GM21423 (cell line): ENCODE measurements at regions not wholly inside any gene's neighbourhood (a gene's known extent, or its start where the extent isn't known, plus 50 kb on each side); places are given as distances from the start of the nearest gene placed in this dataset.

Experiments used
- ATAC-seq: cut with Tn5 transposase; IDR thresholded peaks from one replicate; pipeline ENCODE4 v1.9.1; 2021; ENCODE audit warnings: mild to moderate bottlenecking, moderate library complexity; ENCODE audit not compliant: unreplicated experiment

GRCh38 chr13:40484101-40484800, 182.2 kb downstream of the FOXO1 start:
- ATAC-seq = no peak

GRCh38 chr13:40484974-40485373, 181.5 kb downstream of the FOXO1 start:
- ATAC-seq = no peak

GRCh38 chr13:40485611-40486517, 180.6 kb downstream of the FOXO1 start:
- no peak for ATAC-seq

- no peak for ATAC-seq
These were observed 179.8 kb downstream of the FOXO1 start for GRCh38 chr13:40486518-40487163.

- ATAC-seq = no peak
These were observed 177.5 kb downstream of the FOXO1 start for GRCh38 chr13:40488869-40489391.

- no peak for ATAC-seq
These were observed 176.2 kb downstream of the FOXO1 start for GRCh38 chr13:40490086-40490758.

GRCh38 chr13:40492511-40492910, 173.9 kb downstream of the FOXO1 start:
- no peak for ATAC-seq

GRCh38 chr13:40494513-40494912, 171.9 kb downstream of the FOXO1 start:
- ATAC-seq = no peak

- no peak for ATAC-seq
These were observed 171.4 kb downstream of the FOXO1 start for GRCh38 chr13:40494946-40495620.

- no peak for ATAC-seq
These were observed 170.8 kb downstream of the FOXO1 start for GRCh38 chr13:40495621-40496001.

GRCh38 chr13:40496035-40496810, 170.2 kb downstream of the FOXO1 start:
- no peak for ATAC-seq

- ATAC-seq = no peak
These were observed 168.0 kb downstream of the FOXO1 start for GRCh38 chr13:40498461-40498860.

GRCh38 chr13:40502236-40502635, 164.2 kb downstream of the FOXO1 start:
- ATAC-seq = no peak

- ATAC-seq = no peak
These were observed 163.4 kb downstream of the FOXO1 start for GRCh38 chr13:40503011-40503410.

GRCh38 chr13:40503966-40504591, 162.4 kb downstream of the FOXO1 start:
- no peak for ATAC-seq

GRCh38 chr13:40504641-40505040, 161.8 kb downstream of the FOXO1 start:
- no peak for ATAC-seq

- ATAC-seq = no peak
These were observed 161.2 kb downstream of the FOXO1 start for GRCh38 chr13:40505196-40505595.
